GM18508 (cell line): ENCODE measurements at regions not wholly inside any gene's neighbourhood (a gene's known extent, or its start where the extent isn't known, plus 50 kb on each side); places are given as distances from the start of the nearest gene placed in this dataset.
"Not testable (repeated sequence)": the region's sequence is repeated elsewhere in the genome, so short reads cannot be mapped to it uniquely, and the experiment has no call there.

Experiments
- ATAC-seq: cut with Tn5 transposase; IDR thresholded peaks from one replicate; pipeline ENCODE4 v1.9.1; 2021; ENCODE audit warnings: moderate number of reproducible peaks; ENCODE audit not compliant: insufficient read depth, unreplicated experiment

DNA sequence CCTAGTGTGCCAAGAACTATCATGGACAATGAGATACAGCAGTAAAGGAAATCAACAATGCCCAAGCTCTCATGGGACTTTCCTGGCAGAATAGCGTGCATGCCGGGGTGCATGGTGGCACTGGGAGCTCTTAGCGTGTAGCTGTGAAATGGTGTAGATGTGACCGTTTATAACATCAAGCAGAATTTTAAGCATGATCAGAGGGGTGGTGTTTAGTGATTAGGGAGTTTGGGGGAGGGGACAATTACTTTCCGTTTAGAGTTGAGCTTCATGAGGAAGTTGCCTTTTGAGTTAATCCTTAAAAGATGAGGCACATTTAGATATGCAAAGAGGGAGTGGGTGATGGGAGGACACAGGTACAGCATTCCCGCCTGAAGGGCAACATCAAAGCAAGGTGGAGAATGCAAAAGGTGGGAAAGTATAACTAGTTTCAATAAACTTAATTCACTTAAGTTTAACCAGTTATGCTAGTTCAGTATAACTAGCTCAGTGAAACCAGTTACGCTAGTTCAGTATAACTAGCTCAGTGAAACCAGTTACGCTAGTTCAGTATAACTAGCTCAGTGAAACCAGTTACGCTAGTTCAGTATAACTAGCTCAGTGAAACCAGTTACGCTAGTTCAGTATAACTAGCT, 661.6 kb downstream of the QKI start:
- no peak for ATAC-seq

DNA sequence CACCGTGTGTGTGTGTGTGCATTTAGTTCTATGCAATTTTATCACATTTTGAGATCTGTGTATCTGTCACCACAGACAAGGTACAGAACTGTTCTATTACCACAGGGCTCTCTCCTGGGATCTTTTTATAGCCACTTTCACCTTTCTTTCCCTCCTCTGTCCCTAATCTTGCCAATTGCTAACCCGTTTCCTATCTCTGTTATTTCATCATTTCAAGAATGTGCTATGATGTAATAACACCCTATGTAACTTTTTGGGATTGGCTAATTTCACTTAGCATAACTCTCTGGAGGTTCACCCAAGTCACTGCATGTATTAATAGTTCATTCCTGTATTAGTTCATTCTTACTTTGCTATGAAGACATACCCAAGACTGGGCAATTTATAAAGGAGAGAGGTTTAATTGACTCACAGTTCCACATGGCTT, 657.7 kb downstream of the QKI start:
- ATAC-seq = no peak

DNA sequence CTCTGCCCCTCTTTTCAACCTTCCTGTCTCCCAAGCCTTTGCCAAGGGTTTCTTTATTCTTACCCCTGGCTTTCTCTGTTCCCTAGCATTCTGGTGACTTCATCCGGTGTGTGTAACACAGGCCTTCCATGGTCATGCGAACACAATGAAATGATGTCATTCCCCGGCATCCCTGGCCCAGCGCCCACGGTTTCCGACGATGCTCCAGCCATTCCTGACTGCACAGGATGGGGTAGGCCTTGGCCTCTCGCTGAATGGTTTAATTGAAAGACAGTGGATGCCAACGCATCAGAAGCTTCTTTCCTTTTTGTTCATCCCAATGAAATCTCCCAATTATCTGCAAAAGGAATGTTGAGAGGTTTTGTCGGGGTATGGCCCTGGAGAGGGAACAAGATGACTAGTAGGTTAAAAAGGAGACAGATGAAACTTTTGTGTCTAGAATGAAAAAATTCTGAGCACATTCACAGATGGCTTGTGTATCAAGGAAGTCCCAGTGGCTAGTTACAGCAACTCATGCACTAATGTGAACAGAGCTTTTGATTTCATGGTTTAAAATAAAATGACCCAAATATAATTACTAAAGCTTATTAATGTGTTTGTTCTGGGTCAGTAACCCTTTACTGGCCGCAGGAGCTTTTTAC, 655.0 kb downstream of the QKI start:
- no peak for ATAC-seq

DNA sequence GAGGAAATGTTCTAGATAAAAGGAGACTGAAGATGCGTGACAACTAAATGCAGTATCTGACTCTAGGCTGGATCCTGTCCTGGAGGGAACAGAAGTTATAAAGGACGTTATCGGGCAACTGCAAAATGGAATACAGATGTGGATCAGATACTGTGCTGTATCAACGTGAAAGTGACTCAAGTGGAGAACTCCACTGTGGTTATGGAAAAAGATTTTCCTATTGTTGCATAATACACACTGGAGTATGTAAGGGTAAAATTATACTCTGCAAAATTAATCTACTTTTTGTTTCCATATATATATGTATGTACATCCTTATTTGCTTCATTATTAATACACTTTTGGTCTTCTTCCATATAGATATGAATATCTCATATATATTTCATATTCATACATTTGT, 654.0 kb downstream of the QKI start:
- ATAC-seq = no peak

DNA sequence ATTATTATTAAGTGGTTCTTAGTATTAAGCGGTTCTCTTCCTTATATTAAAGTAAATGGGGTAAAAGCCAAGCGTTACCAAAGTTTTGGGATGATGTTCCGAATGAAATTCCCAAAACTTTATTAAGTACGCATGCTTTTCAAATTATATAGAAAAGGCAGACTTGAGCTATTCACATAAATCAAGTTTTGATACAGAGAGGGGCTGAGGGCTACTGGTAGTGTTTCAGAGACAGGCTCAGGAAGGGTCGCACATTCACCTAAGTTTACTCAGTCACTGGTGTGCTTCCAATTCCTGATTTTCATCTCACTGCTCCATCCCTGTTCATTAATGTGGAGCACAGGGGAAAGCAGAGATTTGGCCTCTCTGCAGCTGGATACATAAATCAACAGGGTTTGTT, 652.2 kb downstream of the QKI start:
- ATAC-seq = no peak

DNA sequence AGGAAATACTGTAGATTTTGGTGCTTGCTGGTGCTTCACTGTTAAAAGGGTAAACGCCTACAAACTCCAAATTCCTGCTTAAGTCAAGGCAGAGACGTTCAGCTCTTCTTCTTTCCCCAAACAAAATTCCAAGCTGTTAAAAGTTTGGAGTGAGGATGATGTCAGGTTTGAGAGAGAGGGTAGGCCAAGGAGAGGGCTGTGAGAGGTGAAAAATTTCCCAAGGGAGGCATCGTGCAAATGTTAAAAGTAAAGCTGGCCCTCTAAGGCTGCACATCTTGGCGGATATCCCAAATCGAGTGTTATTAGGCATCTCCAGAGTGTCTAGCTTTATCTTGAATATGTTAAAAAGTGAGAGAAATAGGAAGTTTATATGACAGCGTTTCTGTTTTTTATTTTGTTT, 651.8 kb downstream of the QKI start:
- ATAC-seq = no peak

DNA sequence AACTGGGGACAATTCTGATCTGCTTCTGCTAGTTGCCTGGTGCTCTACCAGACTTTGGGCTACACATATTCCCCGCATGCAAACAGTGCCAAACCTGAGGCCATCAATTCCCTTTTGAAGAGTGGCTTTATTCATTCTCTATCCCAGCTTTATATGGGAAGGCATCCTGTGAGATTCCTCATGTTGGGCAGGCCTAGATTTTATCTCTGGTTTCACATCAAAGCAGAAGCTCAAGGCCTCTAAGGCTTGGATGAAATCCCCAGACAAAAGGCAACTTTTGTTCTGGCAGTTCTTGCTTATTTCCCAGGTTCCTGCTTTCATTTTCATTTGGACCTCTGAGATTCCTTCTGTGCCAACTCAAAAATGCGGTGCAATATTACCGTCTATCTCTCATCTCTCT, 648.8 kb downstream of the QKI start:
- ATAC-seq = no peak

DNA sequence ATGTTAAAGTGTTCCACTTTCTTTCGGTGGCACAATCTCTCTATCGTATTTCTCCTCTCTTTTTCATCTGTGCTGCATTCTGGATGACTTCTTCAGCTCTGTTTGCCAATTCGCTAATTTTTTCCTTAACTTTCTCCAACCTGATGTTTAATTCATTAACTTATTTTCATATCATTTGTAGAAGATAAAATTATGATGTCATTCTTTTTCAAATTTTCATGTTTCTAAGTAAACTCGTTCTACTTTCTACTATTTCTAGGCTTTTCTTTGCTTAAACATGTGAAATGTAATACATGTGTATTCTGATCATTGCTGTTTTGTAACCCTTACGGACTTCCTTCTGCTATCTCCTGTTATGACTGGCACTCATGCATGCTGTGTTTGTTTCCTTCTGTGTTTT, 648.4 kb downstream of the QKI start:
- ATAC-seq = no peak

DNA sequence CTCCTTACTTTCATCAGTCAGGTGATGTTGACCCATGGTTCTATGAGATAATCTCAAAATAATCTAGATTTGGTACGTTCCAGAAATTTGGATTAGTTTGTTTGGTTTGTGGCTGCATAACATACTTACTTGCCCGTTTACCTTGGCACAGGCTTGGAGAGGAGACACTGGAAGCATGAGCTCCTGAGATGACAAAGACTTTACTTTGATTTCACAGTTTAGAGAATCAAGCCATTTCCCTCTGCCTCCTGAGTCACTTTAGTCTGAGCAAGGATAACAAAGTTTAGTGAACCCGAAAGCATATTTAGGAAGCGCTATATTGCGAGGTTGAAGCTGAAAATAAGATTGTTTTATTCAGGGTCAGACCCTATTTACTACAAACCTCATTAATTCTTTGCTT, 643.4 kb downstream of the QKI start:
- no peak for ATAC-seq

DNA sequence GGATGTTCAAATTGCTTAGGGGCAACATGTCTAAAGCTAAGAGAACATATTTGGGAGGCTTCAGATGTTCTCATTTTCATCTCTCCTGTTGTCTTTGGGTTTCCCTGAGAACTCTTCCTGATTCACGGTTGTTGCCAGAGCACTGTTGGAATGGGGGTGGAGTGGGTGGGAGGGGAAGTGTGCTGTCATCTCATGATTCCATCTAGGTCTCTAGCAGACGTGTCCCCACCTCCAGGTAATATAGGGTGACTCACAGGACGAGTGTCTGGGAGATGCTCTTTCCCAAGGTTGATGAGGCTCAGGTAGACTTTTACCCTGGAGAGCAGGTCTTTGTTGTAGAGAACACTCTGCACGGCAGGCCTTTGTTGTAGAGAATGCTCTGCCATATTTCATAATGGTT, 636.9 kb downstream of the QKI start:
- no peak for ATAC-seq

DNA sequence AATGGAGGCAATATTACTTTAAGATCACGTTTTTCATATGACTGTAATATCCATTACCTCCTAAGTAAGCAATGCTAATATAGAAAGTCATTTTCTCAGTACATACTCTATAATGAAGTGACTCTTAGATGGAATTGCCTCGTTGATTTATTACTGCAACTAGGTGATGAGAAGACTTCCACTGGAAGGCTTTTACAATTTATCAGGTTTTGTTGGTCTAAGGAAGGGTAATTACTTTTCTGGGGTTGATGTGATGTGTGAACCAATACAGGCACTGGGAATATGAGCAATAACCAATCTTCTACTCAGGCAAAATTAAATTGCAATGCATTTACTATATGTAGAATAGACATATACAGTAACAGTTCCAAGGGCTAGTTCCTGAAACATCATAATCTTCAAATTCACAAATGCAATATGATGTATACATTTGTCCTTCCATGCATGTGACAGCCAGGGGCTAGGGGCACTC, 635.0 kb downstream of the QKI start:
- ATAC-seq = no peak

DNA sequence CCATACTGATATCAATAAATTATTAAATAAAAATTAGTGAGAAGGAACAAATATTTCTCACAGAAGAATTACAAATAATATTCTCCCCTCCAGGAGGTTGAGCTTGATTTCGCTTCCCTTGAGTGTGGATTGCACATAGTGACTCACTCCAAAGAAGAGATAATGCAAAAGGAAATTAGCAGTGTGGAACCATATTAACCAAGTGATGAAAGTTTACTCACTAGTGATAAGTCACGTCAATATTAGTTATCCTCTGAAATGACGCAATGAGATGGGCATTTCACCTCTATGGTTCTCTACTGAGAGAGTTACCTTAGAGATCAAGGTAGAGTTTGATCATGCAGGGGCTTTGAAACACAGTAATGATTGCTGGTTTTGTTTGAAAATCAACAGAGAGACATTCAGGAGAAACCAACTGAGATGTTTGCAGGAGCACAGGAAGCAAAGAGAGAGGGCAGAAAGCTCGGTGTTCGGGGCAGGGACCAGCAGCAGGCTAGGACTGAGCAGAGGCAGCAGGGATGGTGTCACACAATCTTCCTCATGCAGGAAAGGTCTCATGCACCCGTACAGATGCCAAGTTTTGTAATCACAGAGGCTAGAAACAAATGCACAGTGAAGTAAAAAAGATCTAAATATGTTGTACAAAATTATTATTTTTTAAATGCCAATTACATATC, 634.5 kb downstream of the QKI start:
- ATAC-seq = no peak

DNA sequence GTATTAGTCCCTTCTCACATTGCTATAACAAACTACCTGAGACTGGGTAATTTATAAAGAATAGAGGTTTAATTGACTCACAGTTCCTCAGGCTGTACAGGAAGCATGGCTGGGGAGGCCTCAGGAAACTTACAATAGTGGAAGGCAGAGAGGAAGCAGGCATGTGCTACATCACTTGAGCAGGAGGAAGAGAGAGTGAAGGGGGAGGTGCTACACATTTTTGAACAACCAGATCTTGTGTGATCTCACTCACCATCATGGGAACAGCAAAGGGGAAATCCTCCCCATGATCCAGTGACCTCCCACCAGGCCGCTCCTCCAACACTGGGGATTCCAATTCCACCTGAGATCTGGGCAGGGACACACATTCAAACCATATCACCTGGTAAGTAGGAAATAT, 630.6 kb downstream of the QKI start:
- ATAC-seq = no peak

DNA sequence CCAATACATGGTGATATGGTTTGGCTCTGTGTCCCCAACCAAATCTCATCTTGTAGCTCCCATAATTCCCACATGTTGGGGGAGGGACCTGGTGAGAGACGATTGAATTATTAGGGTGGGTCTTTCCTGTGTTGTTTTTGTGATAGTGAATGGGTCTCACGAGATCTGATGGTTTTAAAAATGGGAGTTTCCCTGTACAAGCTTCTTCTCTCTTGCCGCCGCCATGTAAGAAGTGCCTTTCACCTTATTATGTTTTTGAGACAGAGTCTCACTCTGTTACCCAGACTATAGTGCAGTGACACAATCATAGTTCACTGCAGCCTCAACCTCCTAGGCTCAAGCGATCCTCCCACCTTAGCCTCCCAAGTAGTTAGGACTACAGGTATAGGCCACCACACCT, 629.1 kb downstream of the QKI start:
- ATAC-seq = not testable (repeated sequence)

DNA sequence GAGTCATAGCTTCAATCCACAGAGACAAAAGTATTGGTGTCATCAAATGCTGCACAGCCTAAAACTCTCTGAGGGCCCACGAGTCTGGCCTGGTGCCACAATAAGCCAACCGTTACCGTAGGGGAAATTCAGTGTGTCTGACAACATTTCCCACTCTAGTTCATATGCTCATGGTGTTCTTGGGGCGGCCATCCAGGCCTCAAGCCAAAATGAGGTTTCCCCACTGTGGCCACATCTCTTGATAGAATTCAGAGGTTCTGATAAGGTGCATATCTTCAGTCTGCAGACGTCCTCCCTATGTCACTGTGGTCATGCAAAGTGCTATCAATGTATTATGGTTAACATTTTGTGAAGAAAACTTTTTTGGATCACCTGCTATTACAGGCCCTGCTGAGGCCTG, 627.7 kb downstream of the QKI start:
- no peak for ATAC-seq

DNA sequence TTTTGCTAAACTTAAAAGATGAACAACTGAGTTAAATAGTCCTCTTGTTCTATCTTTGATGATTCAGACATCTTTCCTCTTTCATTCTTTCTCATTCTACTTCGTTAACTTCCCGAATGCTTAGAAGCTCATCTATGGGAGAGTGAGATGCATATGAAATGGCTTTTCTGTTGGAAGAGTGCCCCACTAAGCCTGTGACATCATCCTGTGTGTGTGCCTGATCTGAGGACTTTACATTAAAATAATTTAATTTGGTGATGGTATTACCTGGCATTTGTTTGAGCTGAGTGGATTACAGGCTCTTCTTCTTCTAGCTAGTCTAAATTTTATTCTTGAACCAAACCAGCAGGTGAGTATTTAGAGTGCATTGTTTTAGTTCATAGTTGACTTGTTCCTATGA, 626.5 kb downstream of the QKI start:
- no peak for ATAC-seq

DNA sequence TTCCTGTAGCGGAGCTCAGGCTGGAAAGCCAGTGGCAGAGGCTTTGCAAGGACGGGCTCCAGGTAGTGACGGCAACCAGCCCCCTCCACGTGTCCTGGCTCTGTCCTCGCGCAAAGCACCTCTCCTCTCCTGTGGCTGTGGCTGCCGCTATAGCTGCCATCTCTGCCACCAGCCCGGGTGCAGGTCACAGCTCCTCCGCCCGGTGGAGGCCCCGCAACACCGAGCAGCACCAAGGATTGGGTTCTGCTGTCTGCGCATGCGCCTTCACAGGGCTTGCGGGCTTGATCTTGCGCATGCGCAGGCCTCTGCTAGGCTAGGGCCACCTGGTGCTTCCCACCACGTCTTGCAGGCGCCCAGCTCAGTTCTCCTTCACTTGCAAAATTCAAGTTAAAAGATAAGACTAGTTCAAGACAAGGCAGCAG, 625.4 kb downstream of the QKI start:
- no peak for ATAC-seq

DNA sequence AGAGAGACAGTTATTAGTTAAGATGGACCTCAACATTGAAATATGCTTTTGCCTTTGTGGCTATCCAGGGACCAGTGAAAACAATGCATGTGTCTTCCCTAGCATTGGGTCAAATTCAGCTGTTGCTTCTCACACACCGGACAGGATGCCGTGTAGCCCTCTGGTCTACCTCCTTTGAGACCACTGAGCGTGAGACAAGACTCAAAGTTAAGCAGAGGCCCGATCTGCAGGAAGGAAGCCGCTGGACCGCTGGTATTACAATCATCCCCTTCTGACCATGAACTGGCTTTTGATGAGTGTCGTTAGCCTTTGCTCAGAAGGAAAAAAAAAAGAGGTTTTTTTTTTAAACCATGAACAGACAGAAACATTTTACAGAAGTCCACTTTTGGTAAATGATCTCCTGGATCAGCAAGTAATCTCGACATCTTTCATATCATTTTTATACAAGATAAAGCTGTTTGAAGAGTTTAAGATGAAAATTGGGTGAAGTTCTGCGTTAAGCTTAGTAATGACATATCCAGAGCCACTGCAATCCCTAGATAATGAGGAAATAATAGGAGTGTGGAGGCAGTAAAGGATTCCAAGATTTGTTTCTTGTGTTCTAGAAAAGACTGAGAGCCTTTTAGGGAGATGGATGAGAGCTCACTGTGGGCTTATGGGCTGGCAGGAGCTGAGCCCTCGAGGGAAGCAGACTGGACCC, 622.8 kb downstream of the QKI start:
- ATAC-seq = no peak

DNA sequence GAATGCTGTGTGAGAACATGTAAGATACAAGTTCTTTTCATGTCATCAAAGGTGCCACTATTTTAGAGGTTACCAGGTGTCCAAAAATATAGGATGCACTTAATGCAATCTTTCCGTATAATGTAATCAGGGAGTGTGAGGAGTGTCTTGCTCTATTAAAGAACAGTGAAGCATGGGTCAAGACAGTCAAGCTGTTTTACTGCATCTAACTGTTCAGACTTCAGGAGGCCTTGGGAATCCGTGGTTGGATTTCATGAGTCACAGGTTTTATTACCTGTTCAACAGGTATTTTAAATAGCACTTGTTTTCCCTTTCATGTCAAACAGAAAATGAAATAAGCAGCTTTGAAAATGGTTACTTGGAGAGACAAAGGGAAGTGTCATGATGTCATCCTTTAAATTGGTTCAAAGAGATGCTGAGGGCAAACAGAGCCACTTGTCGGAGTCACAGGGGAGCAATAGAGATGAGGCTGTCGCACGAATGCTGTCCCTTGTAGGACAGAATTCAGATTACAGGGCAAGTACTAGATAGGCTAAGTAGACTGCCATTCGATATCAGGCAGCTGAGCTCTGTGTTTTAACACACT, 621.5 kb downstream of the QKI start:
- ATAC-seq = no peak

DNA sequence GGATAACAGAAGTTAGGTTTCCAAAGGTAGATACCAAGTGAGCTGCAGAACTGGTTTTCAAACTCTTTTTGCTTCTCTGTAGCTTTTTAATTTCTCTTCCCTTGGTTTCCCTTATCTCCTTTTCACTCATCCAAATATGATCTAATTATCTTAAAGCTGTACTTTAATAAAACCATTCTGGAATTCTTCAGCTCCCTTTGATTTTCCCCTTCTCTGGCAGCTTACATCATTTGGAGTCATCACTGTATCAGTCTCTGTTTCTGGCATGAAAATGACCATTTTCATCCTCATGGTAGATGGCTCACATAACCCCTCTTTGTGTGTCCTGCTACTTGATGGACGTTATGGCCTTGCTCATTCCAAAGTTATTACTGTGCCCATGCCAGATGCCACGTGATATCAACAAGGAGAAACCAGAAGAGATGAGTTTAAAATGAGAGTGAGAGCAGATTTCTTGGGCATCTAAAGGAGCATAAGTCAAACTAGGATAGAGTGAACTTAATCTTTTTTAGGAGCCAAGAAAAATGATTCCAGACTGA, 620.2 kb downstream of the QKI start:
- ATAC-seq = no peak

DNA sequence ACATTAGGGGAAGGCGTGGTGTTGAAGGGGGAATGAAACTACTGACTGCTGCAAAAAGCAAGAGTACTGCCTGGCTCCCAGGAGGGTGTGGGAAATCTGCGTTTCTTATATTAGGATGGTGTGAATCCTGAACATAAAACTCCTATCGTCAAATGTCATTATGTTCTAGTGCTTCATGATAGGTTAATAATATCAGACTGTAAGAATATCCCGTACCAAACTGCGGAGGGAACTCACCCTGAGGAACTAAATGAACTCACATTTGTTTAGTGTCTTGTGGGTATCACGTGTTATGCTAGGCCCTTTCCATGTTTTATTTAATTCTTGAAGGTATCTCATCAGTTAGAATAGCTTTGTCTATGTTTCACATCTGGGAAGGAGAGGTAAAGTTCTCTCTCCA, 610.7 kb downstream of the QKI start:
- no peak for ATAC-seq
